Fibroblast of pulmonary artery (primary cell): ENCODE measurements at regions not wholly inside any gene's neighbourhood (a gene's known extent, or its start where the extent isn't known, plus 50 kb on each side); places are given as distances from the start of the nearest gene placed in this dataset.

Source experiments
- DNase-seq: peaks from one replicate; pipeline ENCODE4 v3.0.0-alpha.2; 2010; ENCODE audit warnings: low read depth
- H3K4me3 ChIP-seq: replicated peaks from 2 replicates; pipeline ENCODE4 v1.5.1; 2011; ENCODE audit warnings: low read depth, mild to moderate bottlenecking, control low read depth, low read length, moderate library complexity
- TF ChIP-seq, protein P1 (sequence below): IDR thresholded peaks from 2 replicates; pipeline ENCODE4 v1.5.1; 2011; ENCODE audit warnings: mild to moderate bottlenecking, control low read depth, low read length, inconsistent platforms; ENCODE audit errors: missing control alignments

DNA sequence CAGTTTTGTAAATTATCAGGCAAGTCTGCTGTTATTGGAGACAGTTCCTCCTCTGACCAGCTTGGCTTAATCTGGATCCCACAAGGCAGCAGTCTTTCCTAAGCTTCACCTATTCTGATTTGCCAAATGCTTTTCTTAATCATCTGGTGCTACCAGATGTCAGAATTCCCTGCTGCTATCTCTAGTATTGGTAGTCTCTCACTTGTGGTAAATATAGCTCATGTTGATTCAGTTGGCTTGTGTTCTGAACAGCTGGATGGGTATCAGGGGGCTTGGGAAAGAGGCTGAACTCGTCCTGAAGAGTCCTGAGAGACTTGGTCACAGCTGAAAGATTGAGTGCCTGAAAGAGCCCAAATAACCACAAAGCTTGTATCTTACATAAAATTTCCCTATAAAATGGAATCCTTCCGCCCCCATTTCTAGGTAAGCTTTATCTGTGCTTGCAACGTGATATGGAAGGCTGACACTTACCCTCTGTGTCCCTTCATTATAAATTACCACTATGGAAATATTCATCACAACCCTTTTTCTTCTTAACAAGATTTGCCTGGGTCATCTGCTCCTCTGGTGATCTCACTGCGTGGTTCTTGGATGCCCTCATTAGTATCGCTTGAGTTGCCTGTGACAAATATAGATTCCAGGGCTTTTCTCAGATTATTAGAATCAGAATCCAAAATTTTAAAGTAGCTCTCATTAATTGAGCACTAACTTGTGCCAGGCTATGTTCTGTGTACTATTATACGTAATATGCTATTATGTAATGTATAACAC is 104.1 kb upstream of the GPRIN3 start:
- no peak for DNase-seq
- no peak overlapping the region for H3K4me3 ChIP-seq
- TF ChIP-seq, protein P1, sequence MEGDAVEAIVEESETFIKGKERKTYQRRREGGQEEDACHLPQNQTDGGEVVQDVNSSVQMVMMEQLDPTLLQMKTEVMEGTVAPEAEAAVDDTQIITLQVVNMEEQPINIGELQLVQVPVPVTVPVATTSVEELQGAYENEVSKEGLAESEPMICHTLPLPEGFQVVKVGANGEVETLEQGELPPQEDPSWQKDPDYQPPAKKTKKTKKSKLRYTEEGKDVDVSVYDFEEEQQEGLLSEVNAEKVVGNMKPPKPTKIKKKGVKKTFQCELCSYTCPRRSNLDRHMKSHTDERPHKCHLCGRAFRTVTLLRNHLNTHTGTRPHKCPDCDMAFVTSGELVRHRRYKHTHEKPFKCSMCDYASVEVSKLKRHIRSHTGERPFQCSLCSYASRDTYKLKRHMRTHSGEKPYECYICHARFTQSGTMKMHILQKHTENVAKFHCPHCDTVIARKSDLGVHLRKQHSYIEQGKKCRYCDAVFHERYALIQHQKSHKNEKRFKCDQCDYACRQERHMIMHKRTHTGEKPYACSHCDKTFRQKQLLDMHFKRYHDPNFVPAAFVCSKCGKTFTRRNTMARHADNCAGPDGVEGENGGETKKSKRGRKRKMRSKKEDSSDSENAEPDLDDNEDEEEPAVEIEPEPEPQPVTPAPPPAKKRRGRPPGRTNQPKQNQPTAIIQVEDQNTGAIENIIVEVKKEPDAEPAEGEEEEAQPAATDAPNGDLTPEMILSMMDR: no peak

DNA sequence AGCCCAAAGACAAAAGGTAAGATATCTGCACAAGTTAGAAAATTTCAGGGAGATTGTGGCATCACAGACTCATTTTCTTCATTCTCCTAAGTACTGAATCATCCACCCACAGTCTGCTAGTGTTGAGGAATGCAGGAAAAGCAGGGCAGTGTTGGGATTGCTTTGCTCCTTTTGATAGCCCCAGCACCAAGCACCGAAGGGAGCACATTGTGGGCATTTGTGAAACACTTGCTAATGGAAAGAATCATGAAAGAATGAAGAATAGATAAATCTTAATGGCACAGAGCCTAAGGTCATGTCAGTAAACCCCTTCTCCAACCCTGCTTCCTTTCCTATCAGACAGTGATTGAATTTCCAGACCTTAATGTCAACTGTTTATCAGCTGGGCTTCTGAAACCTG is 103.1 kb upstream of the GPRIN3 start:
- TF ChIP-seq, protein P1: no peak
- no peak overlapping the region for H3K4me3 ChIP-seq
- DNase-seq: peak; percentile 62

DNA sequence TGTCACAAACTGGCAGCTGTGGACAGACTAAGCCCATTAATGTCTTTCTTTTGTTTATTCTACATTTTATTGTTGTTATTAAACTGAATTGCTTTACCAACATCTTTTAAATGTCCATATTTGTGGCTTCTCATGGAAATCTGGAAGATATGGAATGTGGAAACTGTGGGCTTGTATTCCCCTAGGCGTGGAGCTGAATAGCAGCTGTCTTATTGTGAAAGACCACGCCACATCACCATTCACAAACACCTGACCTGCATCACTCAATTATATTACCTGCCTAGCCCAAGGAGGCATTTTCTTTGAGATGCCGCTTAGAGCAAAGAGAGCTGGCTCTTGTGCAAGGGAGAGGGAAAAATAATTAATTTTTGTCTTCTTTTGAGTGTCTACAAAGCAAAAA is 96.9 kb upstream of the GPRIN3 start:
- DNase-seq: no peak
- TF ChIP-seq, protein P1: no peak
- no peak overlapping the region for H3K4me3 ChIP-seq

DNA sequence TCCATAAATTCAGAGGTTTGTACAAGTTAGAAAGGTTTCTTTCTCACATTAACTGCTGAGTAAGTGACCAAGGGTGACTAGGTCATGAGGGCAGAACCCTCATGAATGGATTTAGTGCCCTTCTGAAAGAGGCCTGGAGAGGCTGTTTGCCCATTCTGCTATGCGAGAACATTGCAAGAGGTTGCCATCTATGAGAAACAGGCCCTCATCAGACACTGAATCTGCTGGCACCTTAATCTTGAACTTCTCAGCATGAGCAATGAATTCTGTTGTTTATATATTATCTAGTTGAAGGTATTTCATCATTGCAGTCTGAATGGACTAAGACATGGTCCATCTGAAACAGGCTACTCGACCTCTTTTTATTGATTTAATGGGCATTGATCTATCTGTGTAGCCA is 96.2 kb upstream of the GPRIN3 start:
- TF ChIP-seq, protein P1: no peak
- H3K4me3 ChIP-seq: no peak overlapping the region
- DNase-seq: no peak

DNA sequence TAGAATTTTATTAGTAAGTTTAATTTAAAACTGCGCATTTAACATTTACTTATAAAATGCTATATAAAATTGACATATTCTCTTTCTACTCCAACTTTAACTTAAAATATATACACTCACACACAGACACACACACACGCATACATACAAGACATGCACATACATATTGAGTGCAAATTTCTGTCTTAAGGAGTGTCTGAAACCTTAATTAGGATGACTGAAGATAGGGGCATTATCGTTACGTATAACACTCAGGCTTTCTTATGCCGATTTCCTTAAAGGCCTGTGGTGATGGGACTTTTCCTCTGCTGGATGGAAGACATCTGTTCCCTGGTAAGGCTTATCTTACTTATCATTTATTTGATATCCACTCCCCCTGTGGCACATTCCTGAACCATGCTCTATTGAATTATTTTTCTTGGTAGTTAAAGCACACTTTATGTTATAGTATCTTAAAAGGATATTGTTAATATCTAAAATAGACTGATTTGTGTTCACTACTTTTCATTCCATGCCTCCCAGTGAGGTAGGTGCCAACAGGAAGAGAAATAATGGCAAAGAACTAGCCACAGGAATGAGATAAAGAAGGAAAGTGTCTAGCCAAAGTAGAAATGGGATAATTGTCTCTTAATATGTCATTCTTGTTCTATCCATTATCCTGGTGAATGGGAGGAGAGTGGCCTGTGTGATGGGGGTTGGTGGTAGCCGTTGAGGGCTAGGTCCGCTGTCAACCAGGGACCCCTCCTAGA is 92.9 kb upstream of the GPRIN3 start:
- no peak overlapping the region for H3K4me3 ChIP-seq
- DNase-seq: peak; percentile 38
- TF ChIP-seq, protein P1: no peak

DNA sequence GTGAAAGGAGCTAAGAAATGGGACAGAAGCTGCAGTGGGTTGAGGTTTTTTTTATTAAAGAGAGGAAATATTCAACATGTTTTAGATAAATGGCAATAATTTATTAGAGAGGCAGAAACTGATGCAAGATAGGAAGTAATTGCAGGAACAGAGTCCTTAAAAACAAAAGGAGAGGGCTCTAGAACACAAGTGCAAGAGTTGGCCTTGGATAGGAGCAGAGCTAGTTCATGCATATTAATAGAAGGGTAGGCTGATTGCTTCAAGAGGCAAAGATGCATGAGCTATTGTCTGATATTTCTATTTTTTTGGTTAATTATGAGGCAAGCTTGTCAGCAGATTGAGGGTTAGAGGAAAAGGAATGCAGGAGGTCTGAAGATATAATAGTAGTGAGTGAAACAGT is 91.0 kb upstream of the GPRIN3 start:
- TF ChIP-seq, protein P1: no peak
- no peak overlapping the region for H3K4me3 ChIP-seq
- DNase-seq: peak; percentile 16

DNA sequence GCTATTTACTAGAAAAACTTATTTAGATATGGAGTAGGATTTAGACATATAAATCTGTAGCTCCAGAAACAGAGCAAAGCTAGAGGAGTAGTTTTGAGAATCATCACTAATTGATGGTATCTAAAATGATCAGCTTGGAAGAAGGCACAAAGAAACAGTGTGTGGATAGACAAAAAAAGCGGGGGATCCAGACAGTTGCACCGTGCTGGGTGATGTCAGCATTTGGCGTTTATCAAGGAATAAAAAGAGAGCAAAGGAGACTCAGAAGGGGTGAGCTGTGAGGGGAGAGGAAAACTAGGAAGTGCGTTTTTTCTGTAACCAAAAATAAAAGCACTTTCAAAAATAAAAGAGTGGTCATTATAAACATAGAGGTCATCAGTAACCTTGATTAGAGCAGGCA is 90.5 kb upstream of the GPRIN3 start:
- TF ChIP-seq, protein P1: no peak
- no peak overlapping the region for H3K4me3 ChIP-seq
- no peak for DNase-seq
